Stimulated activated CD4-positive, alpha-beta T cell treated with anti-CD3 and anti-CD28 coated beads, Interleukin-15, amount 100 ng/mL, for 1 hour (primary cell): ENCODE measurements at regions not wholly inside any gene's neighbourhood (a gene's known extent, or its start where the extent isn't known, plus 50 kb on each side); places are given as distances from the start of the nearest gene placed in this dataset.
"Not testable (repeated sequence)": the region's sequence is repeated elsewhere in the genome, so short reads cannot be mapped to it uniquely, and the experiment has no call there.

Source experiments
- DNase-seq, 2 donors: peaks; one replicate each; pipeline ENCODE4 v3.0.0-alpha.2; 2020; ENCODE audit warnings: low read depth in 1 of 2, low spot score in 1 of 2

DNA sequence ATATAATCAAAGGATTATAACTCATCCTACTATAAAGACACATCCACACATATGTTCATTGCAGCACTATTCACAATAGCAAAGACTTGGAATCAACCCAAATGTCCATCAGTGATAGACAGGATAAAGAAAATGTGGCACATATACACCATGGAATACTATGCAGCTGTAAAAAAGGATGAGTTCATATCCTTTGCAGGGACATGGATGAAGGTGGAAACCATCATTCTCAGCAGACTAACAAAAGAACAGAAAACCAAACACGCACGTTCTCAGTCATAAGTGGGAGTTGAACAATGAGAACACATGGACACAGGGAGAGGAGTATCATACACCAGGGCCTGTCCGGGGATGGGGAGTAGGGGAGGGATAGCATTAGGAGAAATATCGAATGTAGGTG is 253.0 kb upstream of the ID4 start:
- not testable (repeated sequence) for DNase-seq

DNA sequence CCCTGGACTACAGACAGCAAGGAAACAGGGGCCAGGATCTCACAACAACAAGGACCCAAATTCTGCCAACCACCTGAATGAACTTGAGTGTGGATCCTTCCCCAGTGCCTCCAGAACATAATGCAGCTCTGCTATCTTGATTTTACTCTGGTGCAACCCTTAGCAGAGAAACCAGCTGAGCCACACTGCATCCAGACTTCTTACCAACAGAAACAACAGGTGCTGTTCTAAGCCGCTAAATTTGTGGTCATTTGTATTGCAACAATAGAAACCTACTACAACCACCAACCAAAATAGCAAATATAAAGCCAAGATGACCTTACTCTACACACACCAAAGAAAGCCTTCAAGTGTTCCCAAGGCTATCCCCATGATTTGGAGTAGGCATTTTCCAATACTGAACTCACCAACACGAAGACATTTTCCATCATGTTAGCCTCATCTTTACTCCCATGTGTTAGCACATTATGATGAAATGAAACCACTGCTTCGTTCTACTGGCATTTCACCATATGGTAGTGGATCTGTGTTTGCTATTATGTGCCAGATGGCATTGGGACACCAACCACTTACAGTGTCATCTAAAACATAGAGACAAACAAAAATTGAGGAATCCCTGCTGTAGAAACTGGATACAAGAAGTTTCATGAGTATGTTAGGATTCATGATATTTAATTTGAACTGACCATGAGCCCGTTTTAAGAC is 249.8 kb upstream of the ID4 start:
- no peak for DNase-seq

DNA sequence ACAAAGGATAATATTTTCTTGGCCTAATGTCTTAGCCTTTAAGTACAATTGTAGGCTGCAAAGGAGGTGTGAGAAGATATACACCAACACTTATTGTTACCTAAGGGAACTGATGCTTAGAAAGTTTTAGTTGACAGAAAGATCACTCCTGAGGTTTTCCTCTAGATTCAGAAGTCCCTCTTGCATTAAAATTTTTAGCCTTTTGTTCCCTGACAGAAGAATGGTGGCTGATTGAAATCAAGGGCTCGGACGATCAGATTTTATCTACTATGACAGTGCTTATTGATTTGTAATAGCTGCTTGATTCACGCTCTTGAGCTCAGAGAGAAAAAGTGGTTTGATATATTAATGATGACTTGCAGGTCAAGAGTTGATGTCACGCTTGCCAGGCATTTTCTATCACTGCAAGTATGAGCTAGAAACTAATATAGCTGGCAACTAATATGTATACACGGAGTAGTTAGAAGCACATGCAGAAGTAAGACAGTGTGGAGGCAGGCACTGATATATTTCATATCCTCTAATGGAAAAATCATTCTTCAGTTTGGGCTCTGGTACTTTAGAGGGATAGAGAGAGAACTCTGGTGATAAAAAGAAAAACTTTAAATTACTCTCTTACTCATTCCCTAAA is 246.6 kb upstream of the ID4 start:
- DNase-seq, result no peak

DNA sequence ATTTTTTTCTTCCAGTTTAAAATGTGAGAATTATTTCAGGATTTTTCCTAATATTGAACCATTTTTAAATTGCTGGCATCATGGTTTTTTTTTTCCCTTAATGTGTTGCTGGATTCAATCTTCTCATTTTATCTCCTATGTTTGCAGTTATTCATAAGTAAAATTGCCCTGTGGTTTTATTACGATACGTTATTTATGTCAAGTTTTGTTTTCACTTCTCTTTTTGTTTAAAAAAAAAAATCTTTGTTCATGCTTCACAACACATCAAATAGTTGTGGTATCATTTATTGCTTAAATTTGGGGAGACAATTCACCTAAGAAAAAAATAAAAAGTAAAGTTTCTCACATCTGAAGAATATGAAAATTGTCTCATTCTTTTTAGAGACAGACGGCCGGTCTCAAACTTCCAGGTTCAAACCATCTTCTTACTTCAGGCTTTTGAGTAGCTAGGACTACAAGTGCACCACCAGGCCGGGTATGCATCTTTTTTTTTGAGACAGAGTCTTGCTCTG is 239.3 kb upstream of the ID4 start:
- no peak for DNase-seq

DNA sequence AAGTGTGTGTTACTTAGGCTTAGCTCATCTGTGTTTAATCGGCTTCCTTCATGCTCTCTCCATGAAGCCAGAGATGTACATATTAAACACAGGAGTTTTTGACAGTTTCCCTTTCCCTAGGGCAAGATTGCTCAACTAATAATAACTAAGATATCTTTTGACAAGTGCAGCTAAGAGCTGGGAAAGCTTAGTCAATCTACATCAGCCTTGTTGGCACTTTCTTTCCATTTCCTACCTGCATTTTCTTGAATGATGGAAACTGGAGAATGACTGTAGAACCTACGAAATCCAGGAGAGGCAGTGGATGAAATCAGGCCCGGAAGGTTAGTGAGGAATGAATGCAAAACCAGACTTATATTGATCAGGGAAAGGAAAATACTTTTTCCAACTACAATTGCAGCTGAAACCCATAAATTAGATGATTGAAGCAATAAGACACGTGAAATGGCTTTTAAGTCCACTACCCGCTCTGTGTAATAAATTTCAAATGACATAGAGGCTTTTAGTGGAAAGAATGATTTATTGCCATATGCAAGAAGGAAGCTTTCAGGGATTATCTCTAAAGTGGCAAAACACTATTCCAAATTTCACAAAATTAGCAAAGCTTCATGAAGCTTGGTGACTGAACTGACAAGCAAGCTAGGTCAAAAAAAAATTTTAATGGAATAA is 237.2 kb upstream of the ID4 start:
- no peak for DNase-seq

DNA sequence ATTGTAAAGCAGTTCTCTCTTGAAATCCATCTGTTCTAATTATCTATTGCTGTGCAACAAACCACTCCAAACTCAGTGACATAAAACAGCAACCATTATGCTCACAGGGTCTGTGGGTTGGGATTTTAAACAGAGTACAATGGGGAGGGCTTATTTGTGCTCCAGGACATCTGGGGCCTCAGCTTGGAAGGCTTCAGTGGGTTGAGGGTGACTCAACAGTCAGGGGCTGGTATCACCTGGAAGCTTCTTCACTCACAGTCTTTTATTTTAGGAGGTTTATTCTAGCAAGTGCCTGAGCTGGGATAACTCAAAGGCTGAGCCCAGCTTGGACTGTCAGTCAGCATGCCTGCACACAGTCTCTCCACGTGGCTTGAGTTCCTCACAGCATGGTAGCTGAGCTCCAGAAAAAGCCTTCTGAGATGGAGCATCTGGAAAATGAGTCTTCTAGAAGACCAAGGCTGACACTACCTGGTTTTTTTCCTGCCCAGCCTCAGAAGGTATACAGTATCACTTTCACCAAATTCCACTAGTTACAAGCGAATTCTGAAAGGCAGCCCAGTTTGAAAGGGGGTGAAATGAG is 234.6 kb upstream of the ID4 start:
- DNase-seq, result no peak

DNA sequence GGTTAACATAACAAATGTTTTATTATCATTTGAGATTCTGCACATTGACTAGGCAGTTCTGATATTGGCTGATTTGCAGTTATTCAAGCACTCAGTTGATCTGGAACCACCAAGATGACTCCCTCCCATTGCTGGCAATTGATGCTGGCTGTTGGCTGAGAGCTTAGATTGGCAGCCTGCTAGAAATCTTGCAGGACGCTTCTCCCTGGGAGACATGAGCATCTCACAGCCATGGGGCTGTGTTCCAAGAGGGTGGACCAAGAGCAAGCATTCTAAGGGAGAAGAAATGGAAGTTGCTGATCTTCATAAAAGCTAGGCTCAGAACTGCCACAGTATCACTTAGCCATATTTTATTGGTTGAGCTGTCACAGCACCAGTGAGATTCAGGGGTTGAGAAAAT is 233.4 kb upstream of the ID4 start:
- DNase-seq, result no peak

DNA sequence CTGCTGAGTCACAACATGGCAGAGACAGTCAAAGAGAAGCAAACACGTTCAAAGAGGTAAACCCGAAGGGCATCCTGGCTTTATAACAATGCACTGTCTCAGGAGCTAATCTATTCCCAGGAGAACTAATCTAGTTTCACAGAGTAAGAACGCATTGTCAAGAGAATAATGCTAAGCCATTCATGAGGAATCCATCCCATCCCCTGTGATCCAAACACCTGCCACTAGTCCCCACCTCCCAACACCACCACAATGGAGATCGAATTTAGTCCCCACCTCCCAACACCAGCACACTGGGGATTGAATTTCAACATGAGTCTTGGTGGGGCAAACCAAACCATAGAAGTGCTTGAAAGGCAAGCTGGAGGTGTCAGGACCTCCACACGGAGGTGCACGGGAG is 231.5 kb upstream of the ID4 start:
- no peak for DNase-seq

DNA sequence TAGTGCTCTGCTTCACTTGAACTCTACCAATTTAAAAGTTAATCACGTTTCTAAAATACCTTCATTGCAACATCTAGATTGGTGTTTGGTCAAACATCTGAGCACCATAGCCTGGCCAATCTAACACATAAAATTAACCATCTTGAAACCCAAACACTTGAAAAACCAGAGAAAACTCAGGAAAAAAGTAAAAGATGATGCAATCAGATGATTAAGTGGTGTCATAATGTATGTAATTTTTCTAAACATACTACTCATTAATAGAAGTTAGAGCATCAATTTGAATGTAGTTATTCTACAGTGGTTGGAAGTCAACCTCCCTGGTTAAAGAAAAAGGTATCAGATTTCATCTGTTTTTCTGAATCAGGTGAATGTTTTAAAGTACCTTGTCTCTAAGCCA is 228.6 kb upstream of the ID4 start:
- no peak for DNase-seq

DNA sequence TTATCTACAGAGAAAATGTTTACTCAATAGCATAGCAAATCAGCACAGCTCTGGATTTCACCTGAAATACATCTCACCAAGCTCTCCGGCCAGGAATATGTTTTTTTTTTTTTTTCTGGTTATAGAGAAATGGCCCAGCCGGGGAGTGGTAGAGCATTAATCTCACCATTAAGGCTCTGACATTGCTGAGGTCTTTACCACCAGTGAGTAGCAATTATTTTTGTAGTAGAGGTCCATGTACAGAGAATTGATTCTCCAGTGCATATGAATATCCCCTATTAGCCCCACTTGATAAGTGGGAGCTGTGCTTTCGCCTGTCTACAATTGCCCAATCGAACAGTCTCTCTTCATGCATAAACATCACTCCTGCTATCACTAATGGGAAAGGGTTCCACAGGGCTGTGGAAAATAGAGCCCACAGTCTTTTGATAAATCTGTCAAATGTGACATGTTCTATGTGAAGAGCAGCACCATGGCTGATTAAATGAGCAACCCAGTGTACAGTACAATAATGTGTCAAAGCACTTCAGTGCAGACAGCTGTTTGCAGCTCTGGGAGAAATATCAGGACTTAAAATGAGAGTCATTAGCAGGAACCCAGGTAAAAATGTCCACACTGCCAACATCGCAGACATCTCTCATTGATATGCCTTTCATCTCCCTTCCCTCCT is 227.1 kb upstream of the ID4 start:
- DNase-seq, result no peak

DNA sequence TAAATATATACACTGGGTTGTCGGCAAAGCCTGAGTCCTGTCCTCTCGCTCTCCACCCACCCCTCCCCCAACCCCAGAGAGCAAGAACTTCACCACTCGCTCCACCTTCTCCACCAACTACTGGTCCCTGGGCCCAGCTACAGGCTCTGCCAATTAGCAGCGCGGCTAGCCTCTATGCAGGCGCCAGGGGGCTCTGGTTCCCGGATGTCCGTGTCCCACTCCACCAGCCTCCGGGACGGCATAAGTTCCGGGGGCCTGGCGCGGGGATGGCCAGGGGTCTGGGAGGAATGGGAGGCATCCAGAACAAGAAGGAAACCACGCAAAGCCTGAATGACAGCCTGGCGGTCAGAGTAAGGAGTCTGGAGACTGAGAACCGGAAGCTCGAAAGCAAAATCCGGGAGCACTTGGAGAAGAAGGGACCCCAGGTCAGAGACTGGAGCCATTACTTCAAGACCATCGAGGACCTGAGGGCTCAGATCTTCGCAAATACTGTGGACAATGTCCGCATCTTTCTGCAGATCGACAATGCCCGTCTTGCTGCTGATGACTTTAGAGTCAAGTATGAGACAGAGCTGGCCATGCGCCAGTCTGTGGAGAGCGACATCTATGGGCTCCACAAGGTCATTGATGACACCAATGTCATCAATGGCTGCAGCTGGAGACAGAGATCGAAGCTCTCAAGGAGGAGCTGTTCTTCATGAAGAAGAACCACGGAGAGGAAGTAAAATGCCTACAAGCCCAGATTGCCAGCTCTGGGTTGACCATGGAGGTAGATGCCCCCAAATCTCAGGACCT is 224.3 kb upstream of the ID4 start:
- DNase-seq, result not testable (repeated sequence)

DNA sequence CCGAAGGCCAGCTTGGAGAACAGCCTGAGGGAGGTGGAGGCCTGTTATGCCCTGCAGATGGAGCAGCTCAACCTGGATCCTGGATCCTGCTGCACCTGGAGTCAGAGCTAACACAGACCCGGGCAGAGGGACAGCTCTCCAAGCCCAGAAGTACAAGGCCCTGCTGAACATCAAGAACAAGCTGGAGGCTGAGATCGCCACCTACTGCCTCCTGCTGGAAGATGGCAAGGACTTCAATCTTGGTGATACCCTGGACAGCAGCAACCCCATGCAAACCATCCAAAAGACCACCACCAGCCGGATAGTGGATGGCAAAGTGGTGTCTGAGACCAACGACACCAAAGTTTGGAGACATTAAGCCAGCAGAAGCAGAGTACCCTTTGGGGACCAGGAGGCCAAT is 223.5 kb upstream of the ID4 start:
- no peak for DNase-seq

DNA sequence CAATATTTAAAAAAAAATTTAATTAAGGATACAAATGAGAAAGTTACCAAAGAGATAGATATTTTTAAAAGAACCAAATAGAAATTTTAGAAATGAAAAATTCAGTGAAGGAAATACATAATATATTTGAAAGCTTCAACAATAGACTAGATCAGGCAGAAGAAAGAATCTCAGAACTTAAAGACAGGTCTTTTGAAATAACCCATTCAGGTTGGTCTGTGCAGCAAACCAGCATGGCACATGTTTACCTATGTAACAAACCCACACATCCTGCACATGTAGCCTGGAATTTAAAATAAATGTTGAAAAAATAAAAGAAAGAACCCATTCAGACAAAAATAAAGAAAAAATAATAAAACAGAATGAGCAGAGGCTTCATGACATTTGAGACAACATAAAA is 221.1 kb upstream of the ID4 start:
- no peak for DNase-seq

DNA sequence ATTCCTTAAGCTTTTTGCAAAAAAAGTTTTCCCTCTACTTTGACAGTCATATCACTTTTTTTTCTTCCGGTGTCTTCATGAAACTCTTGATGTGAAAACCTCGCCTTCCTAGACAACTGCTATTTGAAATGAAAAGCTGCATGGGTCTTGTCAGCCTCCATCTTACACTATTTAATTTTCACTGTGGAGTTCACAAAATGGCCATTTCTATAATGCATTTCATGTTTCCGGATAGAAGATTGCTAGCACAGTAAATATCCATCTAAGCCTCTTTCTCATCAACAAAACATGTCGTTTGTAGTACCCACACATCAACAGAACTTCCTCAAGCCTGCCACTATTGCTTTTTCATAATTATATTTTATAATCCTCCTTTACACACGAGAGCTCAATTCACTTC is 204.9 kb upstream of the ID4 start:
- no peak for DNase-seq

DNA sequence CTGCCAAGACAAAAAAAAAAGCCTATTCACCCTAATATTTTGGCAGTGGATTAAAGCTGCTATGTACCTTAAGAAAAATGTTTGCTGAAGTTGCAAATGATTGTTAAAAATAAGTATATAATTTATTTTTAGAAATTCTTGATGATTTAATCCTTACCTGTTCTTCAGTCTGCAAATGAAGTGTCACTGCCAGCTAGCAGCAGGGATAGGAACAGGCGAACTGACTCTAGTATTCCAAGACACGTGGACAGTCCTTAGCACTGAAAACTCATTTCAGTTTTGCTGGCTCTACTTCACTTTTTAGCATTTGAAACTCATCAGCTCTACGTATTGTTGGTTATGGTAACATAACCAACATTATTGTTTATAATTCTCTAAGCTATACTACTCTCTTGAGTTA is 204.4 kb upstream of the ID4 start:
- no peak for DNase-seq

DNA sequence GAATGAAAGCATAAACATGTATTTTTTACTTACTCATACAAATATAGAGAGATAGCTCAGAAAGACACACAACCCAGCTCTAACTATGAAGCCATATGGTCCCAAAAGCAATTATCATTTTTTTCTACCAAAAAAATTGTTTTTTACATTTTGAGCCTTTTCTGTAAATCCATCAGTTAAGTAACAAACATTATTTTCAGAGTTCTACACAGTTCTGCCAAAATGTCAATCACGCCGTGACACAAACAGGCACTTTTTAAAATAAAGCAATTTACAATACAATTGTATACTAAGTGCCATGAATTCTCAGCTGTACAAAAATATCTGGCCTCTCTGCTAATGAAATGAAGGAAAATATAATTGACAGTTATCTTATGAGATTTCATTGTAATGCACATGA is 201.4 kb upstream of the ID4 start:
- DNase-seq, result no peak

DNA sequence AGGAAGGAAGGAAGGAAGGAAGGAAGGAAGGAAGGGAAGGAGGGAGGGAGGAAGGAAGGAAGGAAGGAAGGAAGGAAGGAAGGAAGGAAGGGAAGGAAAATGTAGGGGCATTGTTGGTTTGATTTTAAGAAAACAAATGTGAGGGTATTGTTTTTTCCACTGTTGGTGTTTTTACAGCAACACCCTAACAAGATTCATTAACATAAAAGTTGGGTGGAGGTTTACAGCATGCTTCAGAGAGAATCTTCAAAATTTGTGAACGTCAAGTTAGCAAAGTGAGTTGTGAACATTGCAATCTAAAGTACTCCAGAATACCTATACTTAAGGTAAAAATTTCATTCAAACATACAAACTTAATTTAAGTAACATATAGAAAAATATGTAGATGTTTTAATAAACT is 200.2 kb upstream of the ID4 start:
- no peak for DNase-seq

DNA sequence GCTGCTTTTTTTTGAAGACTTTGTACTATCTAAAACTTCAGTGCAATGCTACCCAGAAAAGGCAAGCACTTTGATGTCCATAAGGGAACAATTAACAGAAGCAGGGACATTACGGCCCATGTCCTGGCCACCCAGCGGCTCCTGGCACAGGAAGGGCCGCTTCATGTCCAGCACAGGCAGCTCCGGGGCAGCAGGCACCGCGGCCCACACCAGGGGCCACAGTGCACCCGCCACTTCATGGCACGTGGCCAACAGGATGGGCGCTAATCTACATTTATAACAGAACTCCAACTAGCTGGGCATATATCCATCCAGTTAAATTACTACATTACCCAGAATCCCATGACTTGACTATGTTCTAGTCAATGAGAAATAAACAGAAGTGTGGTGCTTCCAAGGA is 198.2 kb upstream of the ID4 start:
- no peak for DNase-seq

DNA sequence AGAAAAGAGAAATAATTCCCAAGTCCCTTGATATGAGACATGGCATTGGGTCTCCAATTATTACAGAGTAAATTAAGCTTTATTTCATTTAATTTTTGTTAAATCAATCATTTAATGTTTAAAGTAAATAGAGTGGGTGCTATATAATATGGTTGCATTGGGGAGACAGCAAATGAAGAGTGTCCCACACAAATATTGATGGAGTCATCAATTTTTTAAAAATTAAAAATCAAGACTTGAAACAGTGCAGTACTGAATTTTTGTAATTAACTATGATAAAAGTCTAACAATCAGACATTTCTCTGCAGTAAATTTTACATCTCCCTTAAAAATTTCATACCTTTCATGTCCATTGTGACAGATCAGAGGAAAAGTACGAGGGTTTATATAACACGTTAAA is 193.9 kb upstream of the ID4 start:
- DNase-seq, result no peak

DNA sequence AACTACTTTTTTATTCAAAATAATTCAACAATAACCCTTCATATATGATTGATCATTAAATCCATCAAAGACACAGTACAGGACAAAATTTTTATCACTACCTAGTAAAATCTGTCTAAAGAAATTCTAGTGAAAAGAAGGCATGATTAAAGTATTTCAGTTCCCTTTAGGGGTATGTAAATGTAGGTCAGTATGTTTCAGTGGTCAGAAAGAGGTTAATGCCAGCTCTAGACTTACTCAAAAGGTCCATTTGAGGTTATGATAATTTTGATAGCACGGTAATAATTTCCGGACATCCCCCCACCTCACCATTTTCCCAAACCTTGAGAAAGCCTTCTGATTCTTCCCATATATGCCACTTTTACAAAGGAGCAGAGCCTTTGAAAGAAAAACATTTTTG is 193.5 kb upstream of the ID4 start:
- no peak for DNase-seq

DNA sequence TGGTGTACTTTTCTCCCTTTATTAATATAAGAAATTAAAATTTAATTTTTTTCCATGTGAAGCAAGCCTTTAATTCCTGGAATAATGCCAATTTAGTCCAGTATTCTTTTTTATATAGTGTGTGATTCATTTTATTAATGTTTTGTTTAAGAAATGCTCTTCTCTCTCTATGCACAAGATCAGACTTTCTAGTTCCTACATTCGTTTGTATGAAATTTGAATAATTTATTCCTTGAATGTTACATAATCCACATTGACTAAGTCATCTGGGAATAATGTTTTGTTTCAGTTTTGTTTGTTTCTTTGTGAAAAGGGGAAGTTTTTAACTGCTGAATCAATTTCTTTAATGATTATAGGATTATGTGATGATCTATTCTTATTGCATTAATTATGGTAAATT is 181.4 kb upstream of the ID4 start:
- DNase-seq, result no peak
